ENCODE measurements at regions not wholly inside any gene's neighbourhood (a gene's known extent, or its start where the extent isn't known, plus 50 kb on each side); places are given as distances from the start of the nearest gene placed in this dataset.
A peak's percentile ranks its signal among the peaks of the same experiment; 100 is the strongest.
"Not testable (repeated sequence)": the region's sequence is repeated elsewhere in the genome, so short reads cannot be mapped to it uniquely, and the experiment has no call there.

- intact Hi-C loops (cut with DNase I) = loop anchor here (10.0 kb wide), 3 partner anchors 349 to 489 kb away; partner anchors contain the start of genes ITM2B and MED4
- DNase-seq = no peak
Measured at GRCh38 chr13:48583859-48584311, 51.0 kb upstream of the RCBTB2 start.

GRCh38 chr13:48585456-48585840, 52.6 kb upstream of the RCBTB2 start:
- intact Hi-C loops (cut with DNase I) = loop anchor here (10.0 kb wide), 3 partner anchors 351 to 491 kb away; partner anchors contain the start of genes ITM2B and MED4

GRCh38 chr13:48586591-48587103, 53.8 kb upstream of the RCBTB2 start:
- intact Hi-C loops (cut with DNase I) = loop anchor here (10.0 kb wide), 3 partner anchors 352 to 492 kb away; partner anchors contain the start of genes ITM2B and MED4
- peak in 41 of 42 donors; percentile 30 to 85 (median 64) for DNase-seq

More at GRCh38 chr13:48585456-48585840, 52.6 kb upstream of the RCBTB2 start:
- peak in 41 of 42 donors; percentile 16 to 89 (median 68) for DNase-seq

- DNase-seq = no peak
- intact Hi-C loops (cut with DNase I) = loop anchor here (10.0 kb wide), 3 partner anchors 353 to 493 kb away; partner anchors contain the start of genes ITM2B and MED4
Measured at GRCh38 chr13:48588120-48588519, 55.2 kb upstream of the RCBTB2 start.

- intact Hi-C loops (cut with DNase I) = no loop called here
- DNase-seq = no peak
Measured at GRCh38 chr13:48590141-48590901, 57.4 kb upstream of the RCBTB2 start.

- intact Hi-C loops (cut with DNase I); DNase-seq: not testable (repeated sequence)
Measured at GRCh38 chr13:48591124-48591872, 58.4 kb upstream of the RCBTB2 start.

GRCh38 chr13:48591889-48592687, 59.2 kb upstream of the RCBTB2 start:
- no peak for DNase-seq
- intact Hi-C loops (cut with DNase I) = no loop called here

GRCh38 chr13:48592688-48593049, 59.8 kb upstream of the RCBTB2 start:
- no peak for DNase-seq
- intact Hi-C loops (cut with DNase I) = no loop called here

GRCh38 chr13:48593536-48593935, 60.2 kb upstream of the CYSLTR2 start:
- intact Hi-C loops (cut with DNase I) = no loop called here
- no peak for DNase-seq

- no peak for DNase-seq
- intact Hi-C loops (cut with DNase I) = no loop called here
Measured at GRCh38 chr13:48594096-48594815, 59.5 kb upstream of the CYSLTR2 start.

GRCh38 chr13:48595431-48596429, 58.0 kb upstream of the CYSLTR2 start:
- peak; percentile 14 to 85 (median 64) for DNase-seq
- intact Hi-C loops (cut with DNase I) = loop anchor here (5.0 kb wide), 1 partner anchor 177 kb away; no protein-coding TSS in a partner anchor

- intact Hi-C loops (cut with DNase I) = no loop called here
- no peak for DNase-seq
Measured at GRCh38 chr13:48600374-48601364, 53.1 kb upstream of the CYSLTR2 start.

- intact Hi-C loops (cut with DNase I) = no loop called here
- DNase-seq = no peak
Measured at GRCh38 chr13:48602296-48603016, 51.3 kb upstream of the CYSLTR2 start.

- DNase-seq = no peak
- intact Hi-C loops (cut with DNase I) = no loop called here
Measured at GRCh38 chr13:48603375-48603774, 50.4 kb upstream of the CYSLTR2 start.

Measured in head of caudate nucleus (tissue), 42 donors.